H1 (cell line): ENCODE measurements at regions not wholly inside any gene's neighbourhood (a gene's known extent, or its start where the extent isn't known, plus 50 kb on each side); places are given as distances from the start of the nearest gene placed in this dataset.

Source experiments
- CTCF ChIA-PET: fragments of 300-600 bp; sonication (Branson Sonifier 250); formaldehyde crosslinking; loops from one replicate; lab custom pipeline; 2021; ENCODE audit not compliant: partially characterized antibody; lab: Charles Lee
- POLR2A ChIA-PET: fragments of 300-600 bp; sonication (Branson Sonifier 250); formaldehyde crosslinking; loops from one replicate; lab custom pipeline; 2021; ENCODE audit warnings: inconsistent platforms; ENCODE audit not compliant: partially characterized antibody; lab: Charles Lee
- DNase-seq, 2 experiments: peaks; one replicate each; pipeline versions ENCODE4 v3.0.0 to v3.0.0-alpha.2; 2010 to 2022; ENCODE audit warnings: low spot score in 2 of 2, low read depth in 1 of 2, mixed read lengths in 1 of 2
- FAIRE-seq: peaks from 2 replicates; lab custom pipeline; 2011; peaks lifted over from hg19 to GRCh38; lab: Jason Lieb, UNC
- H2AFZ ChIP-seq: 2 replicates; pipeline ENCODE4 v1.8.1; 2012; ENCODE audit warnings: low read length, inconsistent platforms
- H2AK5ac ChIP-seq: 2 replicates; pipeline ENCODE4 v1.6.1; 2013; ENCODE audit warnings: low read depth, low read length
- H2BK120ac ChIP-seq: replicated peaks from 2 replicates; pipeline ENCODE3; 2013; ENCODE audit warnings: low read depth, low read length, inconsistent platforms
- H2BK12ac ChIP-seq: 2 replicates; pipeline ENCODE4 v1.6.1; 2013; ENCODE audit warnings: low read depth, low read length
- H2BK15ac ChIP-seq: 2 replicates; pipeline ENCODE4 v1.6.1; 2013; ENCODE audit warnings: low read length
- H2BK20ac ChIP-seq: 2 replicates; pipeline ENCODE4 v1.6.1; 2013; ENCODE audit warnings: low read length
- H2BK5ac ChIP-seq: 2 replicates; pipeline ENCODE4 v1.6.1; 2013; ENCODE audit warnings: low read depth, low read length
- H3K14ac ChIP-seq: 2 replicates; pipeline ENCODE4 v1.6.1; 2013; ENCODE audit warnings: inconsistent platforms; ENCODE audit not compliant: insufficient read length
- H3K18ac ChIP-seq: 2 replicates; pipeline ENCODE4 v1.6.1; 2013; ENCODE audit warnings: low read length; ENCODE audit errors: extremely low read depth
- H3K23ac ChIP-seq: 2 replicates; pipeline ENCODE4 v1.6.1; 2013; ENCODE audit warnings: inconsistent platforms; ENCODE audit not compliant: insufficient read length
- H3K23me2 ChIP-seq: 2 replicates; pipeline ENCODE4 v1.6.1; 2013; ENCODE audit warnings: low read depth, low read length
- H3K27ac ChIP-seq: 2 replicates; pipeline ENCODE4 v1.6.1; 2011; ENCODE audit warnings: low read depth, low read length, inconsistent platforms
- H3K27me3 ChIP-seq, 4 experiments: replicated peaks in 1 of 4; 1 replicate in 1 of 4; 2 replicates in 3 of 4; pipeline versions ENCODE4 v1.6.1 to v1.8.1; 2011 to 2013; ENCODE audit warnings: low read length in 3 of 4, mild to moderate bottlenecking in 3 of 4, inconsistent platforms in 2 of 4, mixed read lengths in 2 of 4, moderate library complexity in 1 of 4; ENCODE audit not compliant: control insufficient read depth in 3 of 4, insufficient read depth in 3 of 4; ENCODE audit errors: extremely low read depth in 1 of 4
- H3K36me3 ChIP-seq, 4 experiments: 2 replicates each; pipeline versions ENCODE4 v1.6.1 to v1.8.1; 2011 to 2013; ENCODE audit warnings: mild to moderate bottlenecking in 4 of 4, low read length in 3 of 4, moderate library complexity in 2 of 4, control low read depth in 1 of 4, inconsistent platforms in 1 of 4; ENCODE audit not compliant: insufficient read depth in 4 of 4, control insufficient read depth in 2 of 4
- H3K4ac ChIP-seq: replicated peaks from 2 replicates; pipeline ENCODE3; 2013; ENCODE audit warnings: low read length, low read depth, mixed read lengths, inconsistent platforms; ENCODE audit not compliant: insufficient read length
- H3K4me1 ChIP-seq, 4 experiments: replicated peaks in 1 of 4; 1 replicate in 1 of 4; 2 replicates in 3 of 4; pipeline versions ENCODE4 v1.6.1 to v1.8.1; 2011 to 2013; ENCODE audit warnings: low read length in 3 of 4, inconsistent platforms in 2 of 4, mixed read lengths in 1 of 4; ENCODE audit not compliant: insufficient read depth in 4 of 4, control insufficient read depth in 3 of 4
- H3K4me2 ChIP-seq, 2 experiments: 2 replicates each; pipeline versions ENCODE4 v1.6.1 to v1.8.1; 2011 to 2013; ENCODE audit warnings: low read depth in 2 of 2, low read length in 2 of 2, control low read depth in 1 of 2, inconsistent platforms in 1 of 2, mild to moderate bottlenecking in 1 of 2; ENCODE audit not compliant: insufficient read depth in 1 of 2
- H3K4me3 ChIP-seq, 4 experiments: fragments of 200-600, 300-600 bp in 1 of 4; sonication (generic), shearing (Covaris generic), sonication (Bioruptor Twin) in 1 of 4; 2 replicates each; pipeline versions ENCODE4 v1.5.1 to v1.8.1; 2011 to 2016; ENCODE audit warnings: low read length in 4 of 4, low read depth in 3 of 4, control low read depth in 2 of 4, inconsistent platforms in 2 of 4, mild to moderate bottlenecking in 2 of 4, mixed read lengths in 1 of 4, moderate library complexity in 1 of 4; ENCODE audit not compliant: insufficient read depth in 2 of 4; ENCODE audit errors: extremely low read depth in 1 of 4
- H3K56ac ChIP-seq: replicated peaks from 2 replicates; pipeline ENCODE3; 2013; ENCODE audit warnings: low read depth, mild to moderate bottlenecking, mixed read lengths, low read length, inconsistent platforms; ENCODE audit not compliant: insufficient read length
- H3K79me1 ChIP-seq: 2 replicates; pipeline ENCODE4 v1.6.1; 2013; ENCODE audit warnings: low read depth, low read length, control low read depth
- H3K79me2 ChIP-seq, 2 experiments: 2 replicates each; pipeline versions ENCODE4 v1.6.1 to v1.8.1; 2012 to 2013; ENCODE audit warnings: low read length in 2 of 2, mild to moderate bottlenecking in 2 of 2, inconsistent platforms in 1 of 2; ENCODE audit not compliant: insufficient read depth in 2 of 2, control insufficient read depth in 1 of 2
- H3K9ac ChIP-seq, 4 experiments: replicated peaks in 1 of 4; 1 replicate in 1 of 4; 2 replicates in 3 of 4; pipeline versions ENCODE4 v1.6.1 to v1.8.1; 2011 to 2013; ENCODE audit warnings: low read depth in 3 of 4, low read length in 3 of 4, control low read depth in 2 of 4, mild to moderate bottlenecking in 2 of 4, moderate library complexity in 2 of 4, inconsistent platforms in 1 of 4; ENCODE audit errors: extremely low read depth in 1 of 4
- H3K9me3 ChIP-seq, 2 experiments: 2 replicates each; pipeline versions ENCODE4 v1.6.1 to v1.8.1; 2012 to 2013; ENCODE audit warnings: mild to moderate bottlenecking in 2 of 2, moderate library complexity in 2 of 2, control low read depth in 1 of 2, inconsistent platforms in 1 of 2, low read depth in 1 of 2, low read length in 1 of 2, mixed read lengths in 1 of 2; ENCODE audit not compliant: insufficient read depth in 2 of 2
- H4K20me1 ChIP-seq, 2 experiments: replicated peaks in 1 of 2; 2 replicates each; pipeline versions ENCODE3 to v1.8.1; 2011 to 2013; ENCODE audit warnings: inconsistent platforms in 2 of 2, low read length in 2 of 2, mild to moderate bottlenecking in 1 of 2; ENCODE audit not compliant: insufficient read depth in 2 of 2, control insufficient read depth in 1 of 2
- H4K5ac ChIP-seq: 2 replicates; pipeline ENCODE4 v1.6.1; 2013; ENCODE audit warnings: low read length, low read depth, mixed read lengths, inconsistent platforms; ENCODE audit not compliant: insufficient read length
- H4K8ac ChIP-seq: 2 replicates; pipeline ENCODE4 v1.8.0; 2013; ENCODE audit warnings: mild to moderate bottlenecking, moderate library complexity, low read length, inconsistent platforms; ENCODE audit not compliant: insufficient read depth; ENCODE audit errors: extremely low read depth
- H4K91ac ChIP-seq: replicated peaks from 2 replicates; pipeline ENCODE3; 2013; ENCODE audit warnings: low read length, mixed read lengths, inconsistent platforms; ENCODE audit not compliant: insufficient read length
- ASH2L ChIP-seq: fragments of 200-600, 300-600 bp; sonication (generic); IDR thresholded peaks from one replicate; pipeline ENCODE4 v1.7.1; 2017; ENCODE audit warnings: low read length
- BCL11A ChIP-seq, 2 experiments: IDR thresholded peaks; one replicate each; pipeline ENCODE4 v1.6.1; 2011; ENCODE audit warnings: low read depth in 2 of 2, low read length in 2 of 2, mild to moderate bottlenecking in 2 of 2
- BRCA1 ChIP-seq: IDR thresholded peaks from 2 replicates; pipeline ENCODE4 v1.6.1; 2012; ENCODE audit warnings: low read depth, low read length, improper control_type of control experiment
- CHD1 ChIP-seq: IDR thresholded peaks from 2 replicates; pipeline ENCODE4 v1.6.1; 2012; ENCODE audit warnings: low read depth, low read length, improper control_type of control experiment
- EGR1 ChIP-seq: IDR thresholded peaks from 2 replicates; pipeline ENCODE4 v1.6.1; 2011; ENCODE audit warnings: low read depth, low read length, borderline replicate concordance
- JUN ChIP-seq: IDR thresholded peaks from 2 replicates; pipeline ENCODE4 v1.6.1; 2011; ENCODE audit warnings: low read depth, mild to moderate bottlenecking, improper control_type of control experiment, low read length
- KDM5A ChIP-seq: fragments of 200-600 bp; IDR thresholded peaks from 2 replicates; pipeline ENCODE4 v1.7.1; 2012; ENCODE audit warnings: mild to moderate bottlenecking, low read length, inconsistent platforms, mixed read lengths
- NANOG ChIP-seq: IDR thresholded peaks from 2 replicates; pipeline ENCODE4 v1.6.1; 2011; ENCODE audit warnings: low read length, low read depth, mild to moderate bottlenecking, inconsistent platforms; ENCODE audit not compliant: insufficient read depth, poor library complexity, severe bottlenecking
- NRF1 ChIP-seq: IDR thresholded peaks from 2 replicates; pipeline ENCODE4 v1.6.1; 2011; ENCODE audit warnings: mild to moderate bottlenecking, low read depth, low read length, improper control_type of control experiment
- POU5F1 ChIP-seq: IDR thresholded peaks from 2 replicates; pipeline ENCODE4 v1.6.1; 2011; ENCODE audit warnings: low read depth, mild to moderate bottlenecking, low read length, moderate library complexity
- SIN3A ChIP-seq, 2 experiments: IDR thresholded peaks in 1 of 2; conservative IDR thresholded peaks in 1 of 2; 2 replicates each; pipeline ENCODE4 v1.6.1; 2011 to 2012; ENCODE audit warnings: low read length in 2 of 2, improper control_type of control experiment in 1 of 2, low read depth in 1 of 2, mild to moderate bottlenecking in 1 of 2
- SIX5 ChIP-seq: IDR thresholded peaks from 2 replicates; pipeline ENCODE4 v1.6.1; 2011; ENCODE audit warnings: mild to moderate bottlenecking, low read depth, low read length
- WGBS, 2 experiments: shearing (Covaris generic) in 1 of 2; methylation state at CpG; one replicate each; pipeline versions ENCODE4 v1.1.6 to v1.1.7; 2013 to 2015; ENCODE audit warnings: low lambda C conversion rate in 2 of 2, mixed read lengths in 2 of 2, inconsistent platforms in 1 of 2, low coverage in 1 of 2, missing lambda C conversion rate in 1 of 2; ENCODE audit not compliant: insufficient replicate concordance in 2 of 2, insufficient coverage in 1 of 2, insufficient read length in 1 of 2; ENCODE audit errors: extremely low coverage in 1 of 2, missing lambda C conversion rate in 1 of 2; 5-methylcytosine and 5-hydroxymethylcytosine counted together
- TF ChIP-seq, protein P1 (sequence below): IDR thresholded peaks from 2 replicates; pipeline ENCODE4 v1.6.1; 2012; ENCODE audit warnings: inconsistent platforms
- TF ChIP-seq, protein P2 (sequence below): IDR thresholded peaks from 2 replicates; pipeline ENCODE4 v1.6.1; 2011; ENCODE audit warnings: low read depth, mild to moderate bottlenecking, low read length; ENCODE audit not compliant: insufficient read depth

DNA sequence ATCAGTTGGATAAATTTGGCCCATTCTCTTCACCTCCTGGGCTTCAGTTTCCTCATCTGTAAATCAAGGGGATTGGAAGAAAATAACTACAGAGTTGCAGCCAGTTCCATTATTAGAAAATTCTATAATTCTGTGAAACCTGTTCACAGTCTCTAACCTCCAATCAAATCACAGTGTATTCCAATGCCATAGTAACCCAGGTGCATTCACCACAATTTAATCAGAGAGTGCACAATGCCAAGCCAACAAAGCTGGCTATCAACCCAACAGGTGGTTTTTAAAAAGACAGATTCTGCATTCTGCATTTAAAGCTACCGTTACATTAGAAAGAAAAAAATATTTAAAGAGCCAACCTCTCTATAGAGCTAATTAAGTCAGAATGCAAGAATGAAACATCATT, 308.6 kb downstream of the RNF144A start:
- WGBS, 2 experiments, result 40% methylated on average over 1 of the region's 1 CpG; no CpG with 5 or more reads in 1 of the 2 experiments

More for the DNA sequence above, 308.6 kb downstream of the RNF144A start:
- peak overlapping the region; percentile 61 for H2BK120ac ChIP-seq
- H3K23ac ChIP-seq, result no peak overlapping the region
- peak overlapping the region; percentile 15 to 34; a peak in 1 of 4 replicates for H3K4me2 ChIP-seq
- no peaks in the 10 kb centered on the region for H4K20me1 ChIP-seq
- TF ChIP-seq CHD1 (no peak), ASH2L (no peak), BCL11A (IDR thresholded peaks at IDR 0.05; ENCODE audit: low read depth in 2 of 2, low read length in 2 of 2) (no peak), NANOG (no peak), JUN (no peak), SIN3A (conservative IDR thresholded peaks at IDR 0.05 in 1 of 2, IDR thresholded peaks at IDR 0.05 in 1 of 2; ENCODE audit: low read depth in 1 of 2, low read length in 2 of 2) (no peak), NRF1 (no peak), POU5F1 (no peak), EGR1 (no peak), KDM5A (no peak), BRCA1 (no peak), SIX5 (no peak)
- TF ChIP-seq, protein P1, sequence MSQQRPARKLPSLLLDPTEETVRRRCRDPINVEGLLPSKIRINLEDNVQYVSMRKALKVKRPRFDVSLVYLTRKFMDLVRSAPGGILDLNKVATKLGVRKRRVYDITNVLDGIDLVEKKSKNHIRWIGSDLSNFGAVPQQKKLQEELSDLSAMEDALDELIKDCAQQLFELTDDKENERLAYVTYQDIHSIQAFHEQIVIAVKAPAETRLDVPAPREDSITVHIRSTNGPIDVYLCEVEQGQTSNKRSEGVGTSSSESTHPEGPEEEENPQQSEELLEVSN, result no peak
- TF ChIP-seq, protein P2, sequence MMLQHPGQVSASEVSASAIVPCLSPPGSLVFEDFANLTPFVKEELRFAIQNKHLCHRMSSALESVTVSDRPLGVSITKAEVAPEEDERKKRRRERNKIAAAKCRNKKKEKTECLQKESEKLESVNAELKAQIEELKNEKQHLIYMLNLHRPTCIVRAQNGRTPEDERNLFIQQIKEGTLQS, result no peak
- TF ChIP-seq, all 59 proteins: peak for 0
- Histone ChIP-seq H3K18ac (no peak overlapping the region), H2BK12ac (no peak overlapping the region), H3K4me1 (peaks cover 0 to 12% (median under 1%) of the 10 kb centered on the region in 4 experiments; a peak in 4 of 7 replicates), H4K5ac (no peak overlapping the region), H3K9ac (no peak overlapping the region), H4K8ac (no peak overlapping the region), H3K79me2 (no peaks in the 10 kb centered on the region), H2BK15ac (no peak overlapping the region), H2AFZ (no peak overlapping the region), H3K4me3 (no peak overlapping the region), H2BK5ac (no peak overlapping the region; the same call in 1 of the 2 replicates), H3K9me3 (no peaks in the 10 kb centered on the region; a peak in 1 of 4 replicates), H2AK5ac (no peak overlapping the region), H4K91ac (no peak overlapping the region), H2BK20ac (no peak overlapping the region), H3K23me2 (no peaks in the 10 kb centered on the region), H3K56ac (no peak overlapping the region), H3K14ac (no peak overlapping the region), H3K27me3 (no peaks in the 10 kb centered on the region), H3K79me1 (no peaks in the 10 kb centered on the region), H3K36me3 (no peaks in the 10 kb centered on the region; a peak in 1 of 8 replicates), H3K27ac (no peak overlapping the region), H3K4ac (no peak overlapping the region)
- FAIRE-seq (no peak), DNase-seq (no peak)
- ChIA-PET CTCF (no interaction called here), POLR2A (no interaction called here)
